Duodenal mucosa (tissue), 2 donors: ENCODE measurements at regions not wholly inside any gene's neighbourhood (a gene's known extent, or its start where the extent isn't known, plus 50 kb on each side); places are given as distances from the start of the nearest gene placed in this dataset.

Source experiments
- H3K27ac ChIP-seq: one replicate; pipeline ENCODE4 v1.7.0; 2013; ENCODE audit warnings: low read depth, low read length
- H3K27me3 ChIP-seq, 2 donors: one replicate each; pipeline ENCODE4 v1.7.0; 2013; ENCODE audit warnings: low read length in 2 of 2, control low read depth in 1 of 2; ENCODE audit not compliant: insufficient read depth in 2 of 2, control insufficient read depth in 1 of 2
- H3K36me3 ChIP-seq, 2 donors: one replicate each; pipeline ENCODE4 v1.7.0; 2013; ENCODE audit warnings: low read length in 2 of 2, control low read depth in 1 of 2; ENCODE audit not compliant: insufficient read depth in 2 of 2, control insufficient read depth in 1 of 2
- H3K4me1 ChIP-seq, 2 donors: one replicate each; pipeline ENCODE4 v1.7.0; 2013; ENCODE audit warnings: low read length in 2 of 2, control low read depth in 1 of 2; ENCODE audit not compliant: insufficient read depth in 2 of 2, control insufficient read depth in 1 of 2
- H3K4me3 ChIP-seq, 2 donors: one replicate each; pipeline ENCODE4 v1.7.0; 2013; ENCODE audit warnings: low read length in 2 of 2, low read depth in 1 of 2
- H3K9ac ChIP-seq, 2 donors: one replicate each; pipeline ENCODE4 v1.7.0; 2013; ENCODE audit warnings: low read length in 2 of 2, low read depth in 1 of 2
- H3K9me3 ChIP-seq, 2 donors: one replicate each; pipeline ENCODE4 v1.7.0; 2013; ENCODE audit warnings: low read length in 2 of 2, control low read depth in 1 of 2; ENCODE audit not compliant: control insufficient read depth in 1 of 2

DNA sequence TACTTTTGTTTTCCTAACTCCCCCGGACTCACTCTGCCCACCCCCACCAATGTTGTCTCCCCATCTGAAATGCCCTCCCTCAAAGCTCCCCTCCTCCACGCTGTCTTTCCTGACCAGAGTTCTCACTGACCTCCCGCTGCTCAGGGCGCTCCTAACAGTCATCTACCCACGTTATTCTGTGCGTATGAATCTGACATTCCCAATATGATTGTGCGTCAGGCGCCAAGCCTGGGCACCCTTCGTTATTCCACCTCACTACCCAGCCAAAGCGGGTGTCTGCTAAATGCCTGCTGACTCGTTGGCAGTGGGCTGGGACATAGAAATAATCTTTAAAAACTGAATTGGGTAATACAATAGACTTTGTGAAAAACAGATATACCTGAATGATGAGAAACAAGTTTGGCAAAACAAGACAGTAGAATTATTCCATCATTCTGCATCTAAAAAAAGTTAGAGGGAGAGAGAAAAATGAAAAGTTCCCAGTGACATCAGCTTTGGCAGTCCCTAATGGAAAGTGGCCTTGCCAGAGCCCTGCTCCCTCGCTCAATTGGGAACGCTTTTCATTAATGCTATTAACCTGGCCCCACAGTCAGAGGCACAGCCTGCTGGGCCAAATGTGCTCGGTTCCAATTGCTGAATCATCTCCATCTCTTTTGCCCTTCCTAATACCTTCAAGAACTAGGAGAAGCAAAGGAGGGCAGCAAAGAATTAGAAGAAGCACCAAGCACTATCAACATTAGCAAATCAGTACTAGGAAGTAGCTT, 74.0 kb upstream of the PLXNC1 start:
- no peak overlapping the region for H3K27ac ChIP-seq
- H3K4me3 ChIP-seq: no peak overlapping the region

DNA sequence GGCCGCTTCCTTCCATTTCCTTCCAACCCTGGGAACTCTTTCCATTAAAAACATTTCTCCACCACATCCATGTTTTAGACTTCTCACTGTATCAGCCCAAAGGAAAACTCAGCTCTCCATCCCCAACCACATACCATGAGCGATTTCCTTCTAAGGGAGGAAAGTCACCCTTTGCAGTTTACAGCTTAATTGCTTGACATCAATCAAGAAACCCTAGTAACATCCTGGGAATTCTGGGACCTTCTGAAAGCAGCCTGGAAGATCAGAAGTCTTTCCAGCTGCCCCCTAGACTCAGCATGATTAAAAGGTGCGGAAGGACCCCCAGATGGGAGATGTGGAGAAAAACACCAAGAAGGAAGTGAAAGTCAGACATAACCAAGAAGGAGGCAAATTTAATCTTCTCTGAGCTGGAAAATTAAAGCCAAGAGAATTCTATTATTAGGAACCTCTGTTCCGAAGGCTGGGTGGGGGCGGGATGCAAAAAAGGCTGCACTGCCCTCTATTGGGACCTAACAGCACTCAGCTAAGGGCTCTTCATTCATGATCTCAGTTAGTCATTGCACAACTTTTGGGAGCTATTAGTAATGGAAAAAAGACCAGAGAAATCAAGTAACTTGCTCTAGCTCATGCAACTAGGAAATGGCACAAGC, 73.3 kb upstream of the PLXNC1 start:
- H3K4me1 ChIP-seq: peaks cover 7 to 19% of the 10 kb centered on the region in 2 donors
- H3K27ac ChIP-seq: no peak overlapping the region
- H3K36me3 ChIP-seq: no peaks in the 10 kb centered on the region
- no peaks in the 10 kb centered on the region for H3K27me3 ChIP-seq
- H3K4me3 ChIP-seq: no peak overlapping the region
- no peaks in the 10 kb centered on the region for H3K9me3 ChIP-seq
- no peak overlapping the region for H3K9ac ChIP-seq

More for the DNA sequence above, 74.0 kb upstream of the PLXNC1 start:
- Histone ChIP-seq H3K9ac (no peak overlapping the region), H3K36me3 (no peaks in the 10 kb centered on the region), H3K27me3 (no peaks in the 10 kb centered on the region), H3K4me1 (peaks cover 7 to 19% of the 10 kb centered on the region in 2 donors), H3K9me3 (no peaks in the 10 kb centered on the region)

- H3K27ac ChIP-seq: no peak overlapping the region
- H3K27me3 ChIP-seq: no peaks in the 10 kb centered on the region
- no peak overlapping the region for H3K4me3 ChIP-seq
- no peaks in the 10 kb centered on the region for H3K36me3 ChIP-seq
- H3K9me3 ChIP-seq: no peaks in the 10 kb centered on the region
- no peak overlapping the region for H3K9ac ChIP-seq
- peaks cover 0 to 14% of the 10 kb centered on the region in 2 donors for H3K4me1 ChIP-seq
Observed at GRCh38 chr12:94077209-94077608, 71.2 kb upstream of the PLXNC1 start.

GRCh38 chr12:94078138-94078723, 70.1 kb upstream of the PLXNC1 start:
- Histone ChIP-seq H3K27me3 (no peaks in the 10 kb centered on the region), H3K9ac (no peak overlapping the region), H3K36me3 (no peaks in the 10 kb centered on the region), H3K4me1 (peaks cover 0 to 14% of the 10 kb centered on the region in 2 donors), H3K9me3 (no peaks in the 10 kb centered on the region), H3K4me3 (no peak overlapping the region), H3K27ac (no peak overlapping the region)

DNA sequence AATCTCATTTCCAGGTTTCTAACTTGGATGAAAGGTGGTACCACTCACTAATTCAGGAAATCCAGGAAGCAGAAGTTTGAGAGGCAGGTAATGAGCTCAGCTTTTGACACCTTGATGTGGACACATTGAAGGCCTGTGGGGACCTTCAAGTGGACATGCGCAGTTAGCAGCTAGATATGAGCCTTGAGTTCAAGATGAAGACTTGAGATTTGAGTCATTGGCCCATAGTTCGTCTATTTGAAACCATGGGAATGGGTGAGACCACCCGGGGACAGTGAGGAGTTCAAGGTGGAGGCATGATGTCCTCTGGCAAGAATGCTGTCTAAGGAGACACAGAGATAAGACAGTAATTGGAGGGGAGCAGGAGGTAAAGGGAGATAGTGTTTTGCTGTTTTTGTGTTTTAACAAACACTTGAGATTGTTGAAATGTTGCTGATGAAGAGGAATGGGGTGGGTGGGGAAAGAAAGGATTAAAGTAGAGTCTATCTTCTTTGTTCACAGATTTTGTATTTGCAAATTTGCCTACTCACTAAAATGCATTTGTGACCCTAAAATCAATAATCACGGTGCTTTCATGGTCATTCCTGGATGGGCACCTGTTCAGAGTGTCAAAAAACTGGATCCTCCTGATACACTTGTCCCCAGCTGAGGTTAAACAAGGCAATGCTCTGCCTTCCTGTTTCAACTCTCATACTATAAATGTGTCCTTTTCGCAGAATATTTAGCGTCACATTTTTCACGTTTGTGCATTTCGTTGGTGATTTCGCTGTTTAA, 69.5 kb upstream of the PLXNC1 start:
- no peaks in the 10 kb centered on the region for H3K27me3 ChIP-seq
- no peak overlapping the region for H3K4me3 ChIP-seq
- H3K27ac ChIP-seq: no peak overlapping the region
- H3K9me3 ChIP-seq: no peaks in the 10 kb centered on the region
- peaks cover 0 to 14% of the 10 kb centered on the region in 2 donors for H3K4me1 ChIP-seq
- no peak overlapping the region for H3K9ac ChIP-seq
- H3K36me3 ChIP-seq: no peaks in the 10 kb centered on the region

DNA sequence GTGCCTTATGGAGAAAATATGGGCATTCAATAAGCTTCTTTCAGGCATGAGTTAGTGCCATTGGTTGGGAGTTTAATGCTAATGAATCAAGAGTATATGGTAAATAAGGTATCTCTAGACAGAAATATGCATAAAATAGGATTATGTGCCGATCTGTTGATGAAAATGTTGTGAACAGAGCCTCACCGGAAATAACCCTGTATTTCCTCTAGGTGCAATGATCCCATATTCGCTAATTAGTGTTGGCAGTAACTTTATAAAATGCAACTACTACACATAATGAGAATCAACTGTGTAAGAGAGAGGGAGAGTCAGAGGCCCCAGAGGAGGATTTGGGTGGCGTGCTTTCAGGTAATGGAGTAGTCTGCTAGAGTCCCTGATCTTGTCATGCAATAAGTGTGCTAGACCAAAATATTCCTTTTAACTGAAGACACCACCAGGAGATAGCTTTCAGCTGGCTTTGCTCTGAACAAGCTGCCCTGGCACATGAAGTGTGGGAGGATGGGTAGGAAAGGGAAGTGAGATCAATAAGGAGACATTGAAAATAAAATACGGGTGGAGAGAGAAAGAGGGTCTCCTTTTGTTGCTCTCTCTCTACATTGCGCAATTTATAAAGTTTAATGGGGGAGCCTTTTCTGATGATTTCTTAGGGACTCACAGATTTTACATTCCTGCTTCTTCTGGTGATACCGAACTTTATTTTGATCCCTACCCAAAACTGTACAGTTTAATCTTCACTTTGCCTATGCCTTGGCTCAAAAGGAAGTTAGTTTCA, 68.6 kb upstream of the PLXNC1 start:
- peaks cover 0 to 12% of the 10 kb centered on the region in 2 donors for H3K4me1 ChIP-seq
- no peak overlapping the region for H3K27ac ChIP-seq
- H3K9me3 ChIP-seq: no peaks in the 10 kb centered on the region
- H3K27me3 ChIP-seq: no peaks in the 10 kb centered on the region
- H3K4me3 ChIP-seq: no peak overlapping the region
- H3K36me3 ChIP-seq: no peaks in the 10 kb centered on the region
- H3K9ac ChIP-seq: no peak overlapping the region

DNA sequence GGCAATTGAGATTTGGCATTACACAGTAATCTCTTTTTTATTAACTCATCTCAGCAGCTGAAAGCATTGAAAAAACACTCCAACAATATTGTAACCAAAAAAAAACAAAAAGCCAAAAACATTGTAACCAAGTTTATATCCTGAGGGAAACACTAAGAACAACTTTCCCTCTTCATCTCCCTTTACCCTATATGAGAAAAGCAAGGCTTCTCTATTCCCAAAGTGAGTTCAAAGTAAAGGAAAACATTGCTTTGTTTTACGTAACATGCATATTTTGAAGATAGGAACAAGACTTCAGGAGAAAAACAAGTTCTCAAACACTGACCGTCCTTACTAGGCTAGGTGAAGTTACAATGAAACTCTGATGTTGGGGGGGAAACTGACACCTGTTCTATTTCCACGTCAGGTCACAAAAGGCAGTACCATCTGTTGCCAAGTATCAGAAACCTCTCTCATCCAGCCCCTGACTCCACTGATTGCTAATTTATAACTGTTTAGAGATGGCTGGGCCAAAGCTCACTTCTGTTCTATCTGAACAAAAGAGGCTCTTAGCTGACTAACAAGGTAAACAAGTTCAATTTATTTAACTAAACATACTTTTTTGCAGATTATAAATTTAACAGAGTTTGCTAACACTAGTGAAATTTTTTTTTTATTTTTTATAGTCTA, 67.9 kb upstream of the PLXNC1 start:
- Histone ChIP-seq H3K9ac (no peak overlapping the region), H3K27ac (no peak overlapping the region), H3K36me3 (no peaks in the 10 kb centered on the region), H3K27me3 (no peaks in the 10 kb centered on the region), H3K4me3 (no peak overlapping the region), H3K4me1 (peaks cover 0 to 6% of the 10 kb centered on the region in 2 donors), H3K9me3 (no peaks in the 10 kb centered on the region)

- Histone ChIP-seq H3K27me3 (no peaks in the 10 kb centered on the region), H3K27ac (no peak overlapping the region), H3K36me3 (no peaks in the 10 kb centered on the region), H3K9me3 (no peaks in the 10 kb centered on the region), H3K4me3 (no peak overlapping the region), H3K4me1 (peaks cover 0 to 3% of the 10 kb centered on the region in 2 donors), H3K9ac (no peak overlapping the region)
Observed at GRCh38 chr12:94082690-94083089, 65.7 kb upstream of the PLXNC1 start.

- Histone ChIP-seq H3K27ac (no peak overlapping the region), H3K36me3 (no peaks in the 10 kb centered on the region), H3K27me3 (no peaks in the 10 kb centered on the region)
Observed at GRCh38 chr12:94089891-94090290, 58.5 kb upstream of the PLXNC1 start.

More at GRCh38 chr12:94089891-94090290, 58.5 kb upstream of the PLXNC1 start:
- Histone ChIP-seq H3K4me1 (no peaks in the 10 kb centered on the region), H3K4me3 (no peak overlapping the region), H3K9ac (no peak overlapping the region), H3K9me3 (no peaks in the 10 kb centered on the region)
